Dedifferentiated amniotic fluid mesenchymal stem cell (primary cell): ENCODE measurements at regions not wholly inside any gene's neighbourhood (a gene's known extent, or its start where the extent isn't known, plus 50 kb on each side); places are given as distances from the start of the nearest gene placed in this dataset.

Experiments
- DNase-seq: peaks from one replicate; pipeline ENCODE4 v3.0.0-alpha.2; 2016; ENCODE audit errors: extremely low spot score

DNA sequence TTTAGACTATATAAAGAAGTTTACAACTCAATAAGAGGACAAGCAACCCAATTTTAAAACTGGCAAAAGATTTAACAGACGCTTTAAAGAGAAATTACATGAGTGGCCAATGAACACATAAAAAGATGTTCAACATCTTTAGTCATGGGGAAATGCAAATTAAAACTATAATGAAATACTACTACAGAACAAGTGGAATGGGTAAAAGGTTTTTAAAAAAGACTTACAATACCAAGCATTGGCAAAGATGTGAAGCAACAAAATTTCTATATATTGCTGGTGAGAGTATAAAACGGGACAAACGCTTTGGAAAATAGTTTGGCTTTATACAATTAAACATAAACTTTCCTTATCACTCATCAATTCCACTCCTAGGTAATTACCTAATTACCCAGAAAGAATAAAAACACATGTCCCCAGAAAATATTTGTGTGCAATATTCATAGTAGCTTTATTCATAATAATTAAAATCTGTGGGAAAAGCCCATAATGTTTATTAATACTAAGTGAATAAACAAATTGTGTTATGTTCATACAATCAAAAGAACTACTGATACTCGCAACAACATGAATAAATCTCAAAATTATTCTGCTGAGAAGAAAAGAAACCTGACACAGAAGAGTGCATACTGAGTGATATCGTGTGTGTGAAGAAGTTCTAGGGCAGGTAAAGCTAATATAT is 76.7 kb upstream of the MYCN start:
- no peak for DNase-seq

DNA sequence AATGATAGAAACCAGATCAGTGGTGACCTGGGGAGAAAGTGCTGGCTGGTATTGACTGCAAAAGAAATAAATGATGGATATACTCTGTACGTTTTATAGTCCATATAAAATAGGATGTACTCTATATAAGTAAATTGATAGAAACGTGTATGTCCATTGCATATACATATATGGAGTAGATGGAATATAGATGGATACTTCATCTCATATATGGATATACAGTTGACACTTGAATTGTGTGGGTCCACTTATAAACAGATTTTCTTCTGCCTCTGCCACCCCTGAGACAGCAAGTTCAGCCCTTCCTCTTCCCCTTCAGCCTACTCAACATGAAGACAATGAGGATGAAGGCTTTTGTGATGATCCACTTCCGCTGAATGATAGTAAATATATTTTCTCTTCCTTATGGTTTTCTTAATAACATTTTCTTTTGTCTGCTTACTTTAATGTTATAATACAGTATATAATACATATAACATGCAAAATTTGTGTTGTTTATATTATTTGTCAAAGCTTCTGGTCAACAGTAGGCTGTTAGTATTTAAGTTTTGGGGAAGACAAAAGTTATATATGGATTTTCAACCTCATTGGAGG is 76.1 kb upstream of the MYCN start:
- DNase-seq = no peak

DNA sequence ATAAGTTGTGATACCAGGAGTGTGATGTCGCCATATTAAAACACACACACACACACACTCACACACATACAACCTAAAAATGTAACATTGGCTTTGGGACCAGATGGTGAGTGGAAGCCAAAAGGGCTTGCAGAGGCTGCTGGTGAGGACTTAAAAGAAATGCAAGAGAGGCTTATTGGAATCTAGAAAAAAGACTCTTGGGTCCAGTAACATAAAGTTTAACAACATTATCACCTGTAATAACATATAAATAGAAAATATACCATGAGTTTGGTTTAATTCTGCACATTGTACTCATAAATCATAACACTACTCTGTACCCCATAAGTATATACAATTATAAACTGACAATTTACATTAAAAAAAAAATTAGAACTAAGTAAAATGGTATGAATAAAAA is 74.4 kb upstream of the MYCN start:
- DNase-seq = no peak

DNA sequence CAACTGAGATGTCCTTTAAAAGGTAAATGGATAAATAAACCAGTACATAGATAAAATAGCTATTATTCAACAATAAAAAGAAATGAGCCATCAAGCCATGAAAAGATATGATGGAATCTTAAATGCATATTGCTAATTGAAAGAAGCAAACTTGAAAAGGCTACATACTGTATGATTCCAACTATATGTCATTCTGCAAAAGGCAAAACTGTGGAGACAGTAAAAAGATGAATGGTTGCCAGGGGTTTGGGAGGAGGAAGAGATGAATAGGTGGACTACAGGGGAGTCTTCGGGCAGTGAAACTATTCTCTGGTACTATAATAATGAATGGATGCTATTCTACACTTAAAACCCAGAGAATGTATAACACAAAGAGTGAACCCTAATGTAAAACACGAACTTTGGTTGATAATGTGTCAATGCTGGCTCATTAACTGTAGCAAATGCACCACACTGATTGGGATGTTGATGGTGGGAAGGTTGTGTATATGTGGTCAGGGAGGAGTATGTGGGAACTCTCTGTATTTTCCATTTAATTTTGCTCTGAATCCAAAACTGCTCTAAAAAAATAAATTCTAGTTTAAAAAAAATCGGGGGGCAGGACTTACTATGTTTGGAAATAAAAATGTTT is 73.7 kb upstream of the MYCN start:
- no peak for DNase-seq

DNA sequence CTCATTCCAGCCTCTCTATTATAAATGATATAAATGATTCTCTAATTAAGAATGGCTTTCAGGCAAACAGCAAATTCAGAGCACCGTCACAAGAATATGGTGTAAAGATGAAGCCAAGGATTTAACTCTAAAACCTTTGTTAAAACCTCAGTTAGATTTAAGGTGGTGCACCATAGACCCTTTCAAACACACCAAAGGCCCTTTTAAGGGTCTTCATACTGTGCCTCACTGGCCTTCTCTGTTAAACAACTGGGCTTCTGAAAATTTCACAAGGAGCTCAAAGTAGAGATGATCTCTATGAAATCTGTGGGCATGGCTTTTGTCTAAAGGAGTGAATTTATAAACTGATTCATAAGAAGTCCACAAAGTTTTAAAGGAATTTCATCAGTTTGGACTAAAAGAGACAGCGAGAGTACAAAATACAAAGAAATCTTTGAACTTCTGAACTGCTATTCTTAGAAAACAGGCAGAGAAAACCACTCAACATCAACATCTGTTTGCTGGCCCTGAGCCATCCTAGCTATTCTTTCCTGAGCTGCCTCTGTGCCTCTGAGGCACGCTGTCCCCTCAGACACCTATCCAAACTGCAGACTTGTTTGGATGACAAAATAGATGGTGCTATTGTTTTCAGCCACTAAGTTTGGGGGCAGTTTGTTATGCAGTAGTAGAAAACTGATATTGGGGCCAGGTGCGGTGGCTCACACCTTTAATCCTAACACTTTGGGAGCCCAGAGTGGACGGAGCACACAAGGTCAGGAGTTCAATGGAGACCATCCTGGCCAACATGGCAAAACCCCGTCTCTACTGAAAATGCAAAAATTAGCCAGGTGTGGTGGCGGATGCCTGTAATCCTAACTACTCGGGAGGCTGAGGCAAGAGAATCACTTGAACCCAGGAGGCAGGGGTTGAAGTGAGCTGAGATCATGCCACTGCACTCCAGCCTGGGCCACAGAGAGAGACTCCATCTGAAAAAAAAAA is 72.9 kb upstream of the MYCN start:
- no peak for DNase-seq

DNA sequence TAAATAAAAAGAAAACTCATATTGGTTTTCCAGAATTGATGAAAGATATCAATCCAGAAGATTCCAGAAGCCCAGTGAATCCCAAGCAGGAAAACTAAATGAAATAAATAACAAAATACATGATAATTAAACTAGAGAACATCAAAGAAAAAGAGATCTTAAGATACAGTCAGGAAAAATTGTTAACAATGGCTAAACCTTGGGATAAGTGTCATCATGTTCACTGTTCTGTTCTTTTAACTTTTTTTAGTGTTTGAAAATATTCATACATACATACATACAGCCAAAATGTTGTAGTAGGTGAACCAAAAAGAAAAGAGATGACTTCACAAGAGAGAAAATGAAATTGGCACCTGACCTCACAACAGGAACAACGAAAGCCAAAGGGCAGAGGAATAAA is 72.2 kb upstream of the MYCN start:
- no peak for DNase-seq

DNA sequence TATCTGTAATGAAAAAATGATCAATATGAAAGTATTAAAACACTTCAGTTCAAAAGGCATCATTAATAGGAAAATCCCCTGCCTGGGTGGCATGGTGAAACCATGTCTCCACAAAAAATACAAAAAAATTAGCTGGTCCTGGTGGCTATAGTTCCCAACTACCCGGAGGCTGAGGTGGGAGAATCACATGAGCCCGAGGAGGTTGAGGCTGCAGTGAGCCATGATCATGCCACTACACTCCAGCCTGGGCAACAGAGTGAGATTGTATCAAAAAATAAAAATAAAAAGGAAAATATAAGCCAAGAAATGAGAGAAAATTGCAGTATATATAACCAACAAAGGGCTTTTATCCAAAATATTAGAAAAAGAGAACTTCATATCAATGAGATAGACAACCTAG is 71.6 kb upstream of the MYCN start:
- DNase-seq = no peak

DNA sequence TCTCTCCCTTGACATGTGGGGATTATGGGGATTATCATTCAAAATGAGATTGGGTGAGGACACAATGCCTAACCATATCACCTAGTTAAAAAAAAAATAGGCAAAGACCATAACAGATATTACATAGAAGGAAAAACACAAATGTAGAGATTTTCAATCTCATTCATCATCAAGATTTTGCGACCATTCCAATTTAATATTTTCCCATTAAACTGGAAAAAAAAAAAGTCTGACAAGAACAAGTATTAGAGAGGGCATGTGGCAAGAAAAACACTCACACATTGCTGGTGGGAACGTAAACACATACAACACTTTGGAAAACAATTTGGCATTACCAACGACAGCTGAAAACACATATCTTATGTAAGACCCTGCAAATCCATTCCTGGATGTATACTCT is 71.0 kb upstream of the MYCN start:
- no peak for DNase-seq

DNA sequence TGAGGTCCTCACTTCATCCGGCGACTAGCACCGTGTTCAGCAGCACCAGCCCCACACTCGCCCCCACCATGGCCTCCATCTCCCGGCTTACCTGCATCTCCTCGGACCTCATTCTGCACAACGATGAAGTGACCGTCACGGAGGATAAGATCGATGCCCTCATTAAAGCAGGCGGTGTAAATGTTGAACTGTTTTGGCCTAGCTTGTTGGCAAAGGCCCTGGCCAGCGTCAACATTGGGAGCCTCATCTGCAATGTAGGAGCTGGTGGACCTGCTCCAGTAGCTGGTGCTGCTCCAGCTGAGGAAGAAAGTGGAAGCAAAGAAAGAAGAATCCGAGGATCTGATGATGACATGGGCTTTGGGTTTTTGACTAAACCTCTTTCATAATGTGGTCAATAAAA is 70.5 kb upstream of the MYCN start:
- DNase-seq = no peak

DNA sequence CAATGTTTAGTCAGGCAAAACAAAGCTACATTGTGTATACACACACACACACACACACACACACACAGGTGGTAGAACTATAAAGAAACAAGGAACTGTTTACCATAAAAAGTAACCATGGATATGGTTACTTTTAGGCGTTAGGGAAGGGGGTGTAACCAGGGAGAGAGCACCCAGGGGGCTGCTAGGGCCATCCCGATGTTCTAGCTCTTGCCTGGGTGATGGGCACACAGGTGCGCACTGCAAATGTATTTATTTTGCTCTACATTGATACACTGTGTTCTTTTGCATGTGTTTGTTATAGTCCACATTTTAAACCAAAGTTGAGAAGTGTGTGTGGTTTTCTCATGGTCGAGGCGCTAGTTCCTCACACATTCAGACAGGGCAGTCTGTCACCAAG is 69.8 kb upstream of the MYCN start:
- DNase-seq = no peak

DNA sequence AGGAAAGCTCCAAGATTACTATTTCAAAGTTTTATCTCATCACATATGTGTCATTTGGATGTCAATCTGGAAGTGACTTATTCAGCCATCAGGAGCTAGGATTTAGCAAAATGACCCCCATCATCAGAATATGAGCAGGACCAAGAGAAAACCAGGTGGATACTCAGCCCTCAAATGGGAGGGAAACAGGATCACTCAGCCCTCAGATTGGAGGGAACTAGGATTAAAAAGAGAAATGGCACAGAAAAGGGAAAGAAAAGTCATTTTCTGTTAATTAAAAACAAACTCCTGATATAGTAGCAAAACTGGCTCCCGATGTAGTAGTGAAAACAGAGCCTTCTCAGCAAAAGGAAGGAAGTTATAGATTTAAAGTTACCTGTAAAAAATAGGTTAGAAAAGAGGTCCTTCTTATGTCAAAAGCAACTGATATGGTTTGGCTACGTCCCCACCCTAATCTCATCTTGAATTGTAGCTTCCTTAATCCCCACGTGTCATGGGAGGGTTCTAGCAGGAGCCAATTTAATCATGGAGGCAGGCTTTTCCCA is 69.0 kb upstream of the MYCN start:
- DNase-seq = no peak

DNA sequence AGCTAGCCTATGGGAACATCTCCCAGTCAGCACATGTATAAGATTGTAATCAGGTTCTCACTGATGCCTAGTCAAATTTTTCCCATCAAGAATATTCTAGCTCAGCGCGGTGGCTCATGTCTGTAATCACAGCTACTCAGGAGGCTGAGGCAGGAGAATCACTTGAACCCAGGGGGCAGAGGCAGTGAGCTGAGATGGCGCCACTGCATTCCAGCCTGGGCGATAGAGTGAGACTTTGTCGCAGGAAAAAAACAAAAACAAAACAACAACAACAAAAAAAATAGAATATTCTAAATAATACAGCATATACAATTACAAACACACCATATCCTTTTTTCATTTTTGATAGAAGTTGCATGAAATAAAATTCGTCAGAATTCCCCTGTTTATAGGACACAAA is 67.5 kb upstream of the MYCN start:
- DNase-seq = no peak

DNA sequence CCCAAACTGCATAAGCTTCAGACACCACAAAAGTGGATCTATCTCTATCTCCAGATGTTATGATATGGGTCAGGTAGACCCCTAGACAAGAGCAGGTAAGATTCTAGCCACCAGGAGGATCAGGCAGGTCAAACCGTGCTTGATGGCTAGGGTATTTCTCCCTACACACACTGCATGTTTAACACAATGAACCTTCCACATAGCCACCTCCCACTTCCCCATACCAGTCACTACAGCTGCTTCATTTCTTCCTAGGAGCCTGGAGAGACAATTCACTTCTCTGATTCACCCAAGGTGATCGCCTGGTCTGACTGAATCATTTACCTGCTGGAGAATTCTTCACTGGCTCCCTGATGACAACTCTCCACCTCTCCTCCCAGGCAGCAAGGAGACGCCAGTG is 66.0 kb upstream of the MYCN start:
- no peak for DNase-seq

DNA sequence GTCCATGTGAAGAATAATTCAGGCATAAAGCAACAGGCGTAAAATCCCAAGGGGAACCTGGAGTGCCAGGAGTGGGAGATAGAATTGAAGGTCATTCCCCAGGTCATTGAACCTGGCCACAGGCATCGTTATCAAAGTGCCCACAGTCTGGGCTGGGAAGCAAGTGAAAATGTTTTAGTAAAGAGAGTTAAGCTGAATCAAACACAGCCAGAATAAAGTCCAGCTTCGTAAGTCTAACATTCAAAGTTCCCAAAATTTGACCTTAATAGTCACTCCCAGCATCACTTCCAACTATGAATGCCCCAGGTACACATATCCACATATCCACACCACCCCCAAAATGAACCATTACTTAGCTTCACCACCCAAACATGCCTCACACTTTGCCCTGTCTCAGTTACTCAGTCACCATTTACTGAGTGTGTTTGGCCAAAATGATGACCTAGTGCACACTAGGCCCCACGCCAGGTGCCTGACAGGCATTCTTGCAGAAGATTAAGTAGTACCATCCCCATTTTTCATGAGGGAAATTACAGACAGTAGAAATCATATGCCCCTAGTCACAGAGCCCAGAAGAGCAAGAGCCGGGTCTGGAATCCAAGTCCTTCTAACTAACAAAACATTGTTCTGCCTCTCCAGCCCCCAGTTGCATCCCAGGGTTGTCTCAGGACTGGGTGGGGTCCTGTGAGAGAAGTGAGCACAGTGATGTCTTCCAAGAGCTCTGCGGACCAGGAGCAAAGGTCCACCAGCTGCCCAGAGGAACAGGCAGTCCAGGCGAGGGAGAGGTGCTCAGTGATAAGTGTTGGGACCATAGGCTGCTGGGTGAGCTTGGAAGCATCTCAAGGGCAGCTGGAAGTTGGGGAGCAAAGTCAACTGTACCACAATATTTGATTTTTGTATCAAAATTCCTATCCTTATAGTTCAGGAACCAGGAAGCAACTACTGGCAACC is 65.2 kb upstream of the MYCN start:
- DNase-seq = no peak

DNA sequence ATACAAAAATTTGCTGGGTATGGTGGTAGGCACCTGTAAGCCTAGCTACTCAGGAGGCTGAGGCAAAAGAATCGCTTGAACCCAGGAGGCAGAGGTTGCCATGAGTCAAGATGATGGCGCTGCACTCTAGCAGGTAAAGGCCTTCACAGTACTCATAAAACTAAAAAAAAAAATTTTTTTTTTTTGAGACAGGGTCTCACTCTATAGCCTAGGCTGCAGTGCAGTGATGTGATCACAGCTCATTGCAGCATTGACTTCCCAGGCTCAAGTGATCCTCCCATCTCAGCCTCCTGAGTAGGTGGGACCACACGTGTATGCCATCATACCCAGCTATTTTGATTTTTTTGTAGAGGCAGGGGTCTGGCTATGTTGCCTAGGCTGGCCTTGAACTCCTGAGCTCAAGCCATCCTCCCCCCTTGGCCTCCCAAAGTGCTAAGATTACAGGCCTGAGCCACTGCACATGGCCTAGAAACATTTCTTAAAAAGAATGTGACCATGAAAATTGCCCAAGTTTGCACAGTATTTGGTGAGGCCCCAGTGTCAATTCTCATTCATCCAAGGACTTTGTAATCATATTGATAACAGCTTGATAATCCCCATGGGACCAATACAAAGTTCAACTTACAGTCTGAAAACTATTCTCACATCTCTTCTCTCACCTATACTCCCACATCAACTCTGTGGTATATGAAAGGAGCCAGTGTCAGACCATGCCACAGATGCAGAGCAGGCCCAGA is 64.2 kb upstream of the MYCN start:
- DNase-seq = no peak

DNA sequence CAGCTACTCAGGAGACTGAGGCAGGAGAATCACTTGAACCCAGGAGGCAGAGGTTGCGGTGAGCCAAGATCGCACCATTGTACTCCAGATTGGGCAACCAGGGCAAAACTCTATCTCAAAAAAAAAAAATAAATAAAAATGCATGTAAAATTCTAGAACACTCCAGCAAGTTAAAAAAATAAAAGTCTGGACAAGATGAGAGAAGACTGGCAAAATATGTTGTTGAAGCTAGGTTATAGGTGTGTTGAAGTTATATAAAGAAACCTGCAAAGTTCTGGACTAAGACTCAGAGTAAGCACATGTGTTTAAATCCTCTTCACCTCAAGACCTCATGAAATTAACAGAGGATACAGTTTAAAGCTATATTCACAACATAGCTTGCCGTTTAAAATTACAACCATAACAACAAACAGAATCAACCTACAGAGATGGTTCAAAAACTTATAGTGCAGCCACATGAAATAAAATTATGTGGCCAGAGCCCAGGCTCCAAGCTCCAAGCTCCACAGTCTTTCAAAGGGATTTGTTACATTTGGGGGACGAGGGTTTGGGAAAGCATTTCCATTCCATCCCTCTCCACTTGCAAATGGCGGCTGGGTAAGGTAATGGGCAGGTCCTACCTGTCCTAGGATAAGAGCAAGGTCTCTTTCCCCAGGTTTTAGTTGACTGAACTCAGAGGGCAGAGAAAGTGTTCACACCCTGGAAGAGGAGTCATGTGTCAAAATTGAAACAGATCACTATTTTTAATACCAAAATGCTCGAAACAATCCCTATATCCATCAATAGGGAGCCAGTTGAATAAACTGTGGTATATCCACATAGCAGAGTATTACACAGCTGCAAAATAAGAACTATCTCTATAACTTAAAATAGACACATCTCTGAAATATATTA is 59.9 kb upstream of the MYCN start:
- DNase-seq = no peak

DNA sequence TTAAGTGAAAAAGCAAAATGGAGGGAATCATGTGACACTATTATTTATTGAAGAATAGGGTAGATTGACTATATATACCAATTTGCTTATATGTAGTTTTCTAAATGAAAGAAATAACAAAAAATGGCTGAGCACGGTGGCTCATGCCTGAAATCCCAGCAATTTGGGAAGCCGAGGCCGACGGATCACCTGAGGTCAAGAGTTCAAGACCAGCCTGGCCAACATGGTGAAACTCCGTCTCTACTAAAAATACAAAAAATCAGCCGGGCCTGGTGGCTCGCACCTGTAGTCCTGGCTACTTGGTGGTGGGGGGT is 59.3 kb upstream of the MYCN start:
- DNase-seq = no peak

DNA sequence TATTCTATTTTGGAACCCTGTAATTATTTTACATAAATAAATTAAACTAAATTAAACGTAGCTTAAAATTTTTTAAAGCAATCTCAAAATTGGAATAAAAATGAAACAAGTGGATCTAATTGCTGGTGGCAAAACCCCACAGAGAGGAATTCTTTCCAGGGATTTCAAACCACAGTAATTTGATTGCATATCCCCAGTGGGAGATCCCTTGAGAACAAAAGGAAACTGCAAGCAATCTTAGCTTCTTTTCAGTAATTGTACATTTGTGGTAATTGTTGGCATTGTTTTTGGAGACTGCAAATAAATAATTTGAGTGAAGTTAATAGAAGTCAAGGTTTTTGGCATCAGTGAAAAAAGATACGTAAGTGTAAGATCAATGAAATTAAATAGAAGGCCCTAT is 58.7 kb upstream of the MYCN start:
- no peak for DNase-seq

DNA sequence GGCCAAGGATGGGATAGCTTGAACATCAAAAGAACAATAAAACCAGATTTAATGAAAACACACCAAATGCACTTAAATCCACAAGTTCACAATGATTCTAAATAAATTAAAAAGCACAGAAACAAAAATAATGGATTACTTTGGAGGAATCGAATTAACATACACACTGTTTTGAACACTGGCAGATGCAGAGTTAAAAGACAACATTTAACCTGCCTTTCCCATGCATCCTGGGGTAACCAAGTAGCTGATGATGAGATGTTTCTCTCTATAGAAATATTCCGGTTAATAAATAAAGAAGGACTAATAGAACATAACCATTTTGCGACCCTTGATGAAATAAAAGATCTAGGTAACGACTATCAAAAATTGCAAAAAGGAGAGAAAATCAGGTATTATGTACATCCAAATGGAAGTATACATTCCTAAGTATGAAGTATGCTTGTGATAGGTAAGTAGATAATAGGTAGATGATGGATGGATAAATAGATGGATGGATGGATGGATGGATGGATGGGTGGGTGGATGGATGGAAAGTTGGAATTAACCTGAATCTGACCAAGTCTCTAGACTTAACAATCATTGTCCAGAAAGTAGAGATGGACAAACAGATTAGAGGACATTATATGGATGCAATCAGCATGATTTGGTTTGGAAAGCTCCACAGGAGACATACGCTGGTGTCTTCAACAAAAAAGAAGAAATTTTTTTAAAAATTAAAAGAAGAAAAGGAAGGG is 57.4 kb upstream of the MYCN start:
- no peak for DNase-seq
